B cell (primary cell): ENCODE measurements at regions not wholly inside any gene's neighbourhood (a gene's known extent, or its start where the extent isn't known, plus 50 kb on each side); places are given as distances from the start of the nearest gene placed in this dataset.

Experiments used
- ATAC-seq: fragments of 200-7000 bp; cut with Tn5 transposase; one replicate; pipeline ENCODE4 v1.10.0; 2021; ENCODE audit warnings: low read depth, mild to moderate bottlenecking, moderate number of reproducible peaks, moderate library complexity
- CTCF ChIA-PET: fragments of 350-600 bp; sonication (Branson Sonifier 250); formaldehyde crosslinking; loops from one replicate; lab custom pipeline; 2021; ENCODE audit warnings: antibody characterized with exemption, inconsistent platforms; lab: Charles Lee
- POLR2A ChIA-PET: fragments of 350-600 bp; sonication (Branson Sonifier 250); formaldehyde crosslinking; loops from one replicate; lab custom pipeline; 2021; ENCODE audit warnings: antibody characterized with exemption; lab: Charles Lee
- DNase-seq: peaks from one replicate; pipeline ENCODE4 v3.0.0; 2013
- H2AFZ ChIP-seq: 2 replicates; pipeline ENCODE4 v1.6.1; 2012; ENCODE audit warnings: mild to moderate bottlenecking, low read depth, low read length; ENCODE audit not compliant: insufficient read depth, poor library complexity, severe bottlenecking
- H3K27ac ChIP-seq, 2 donors: 1 replicate in 1 of 2; 2 replicates in 1 of 2; pipeline ENCODE4 v1.5.1; 2012 to 2013; ENCODE audit warnings: low read length in 2 of 2, mild to moderate bottlenecking in 2 of 2, moderate library complexity in 1 of 2
- H3K27me3 ChIP-seq, 4 experiments: fragments of 200-600 bp in 1 of 4; sonication (generic) in 1 of 4; replicated peaks in 1 of 4; 1 replicate in 2 of 4; 2 replicates in 2 of 4; pipeline versions ENCODE4 v1.6.1 to v1.7.0; 2013 to 2016; ENCODE audit warnings: low read length in 3 of 4, mild to moderate bottlenecking in 2 of 4, mixed read lengths in 1 of 4, moderate library complexity in 1 of 4; ENCODE audit not compliant: insufficient read depth in 4 of 4, control insufficient read depth in 3 of 4; ENCODE audit errors: control extremely low read depth in 1 of 4
- H3K36me3 ChIP-seq, 2 experiments: replicated peaks in 1 of 2; 1 replicate in 1 of 2; 2 replicates in 1 of 2; pipeline versions ENCODE4 v1.6.1 to v1.7.1; 2013; ENCODE audit warnings: low read length in 1 of 2; ENCODE audit not compliant: insufficient read depth in 2 of 2, control insufficient read depth in 1 of 2; ENCODE audit errors: control extremely low read depth in 1 of 2, extremely low read depth in 1 of 2
- H3K4me1 ChIP-seq, 2 donors: fragments of 200-600 bp in 1 of 2; sonication (generic) in 1 of 2; 1 replicate in 1 of 2; 2 replicates in 1 of 2; pipeline versions ENCODE4 v1.5.1 to v1.6.1; 2013 to 2017; ENCODE audit warnings: low read length in 2 of 2; ENCODE audit not compliant: control insufficient read depth in 2 of 2, insufficient read depth in 2 of 2
- H3K4me2 ChIP-seq: replicated peaks from 2 replicates; pipeline ENCODE3; 2012; ENCODE audit warnings: mild to moderate bottlenecking, low read depth, low read length; ENCODE audit not compliant: poor library complexity, severe bottlenecking
- H3K4me3 ChIP-seq, 5 experiments: fragments of 200-600 bp in 1 of 5; sonication (generic) in 1 of 5; 1 replicate in 3 of 5; 2 replicates in 2 of 5; pipeline versions ENCODE4 v1.5.1 to v1.7.0; 2011 to 2016; ENCODE audit warnings: low read length in 4 of 5, mild to moderate bottlenecking in 4 of 5, low read depth in 2 of 5, control low read depth in 1 of 5, moderate library complexity in 1 of 5; ENCODE audit not compliant: insufficient read depth in 1 of 5; ENCODE audit errors: control extremely low read depth in 1 of 5, extremely low read depth in 1 of 5
- H3K79me2 ChIP-seq: fragments of 200-600 bp; sonication (generic); one replicate; pipeline ENCODE4 v1.6.0; 2016; ENCODE audit warnings: low read length; ENCODE audit not compliant: control insufficient read depth, insufficient read depth
- H3K9ac ChIP-seq: fragments of 200-600 bp; sonication (generic); 2 replicates; pipeline ENCODE4 v1.6.1; 2017; ENCODE audit warnings: mild to moderate bottlenecking, low read length, moderate library complexity
- H3K9me3 ChIP-seq, 3 donors: one replicate each; pipeline versions ENCODE4 v1.6.1 to v1.7.1; 2013; ENCODE audit warnings: low read length in 2 of 3; ENCODE audit not compliant: control insufficient read depth in 2 of 3, insufficient read depth in 1 of 3; ENCODE audit errors: control extremely low read depth in 1 of 3
- H4K20me1 ChIP-seq: 2 replicates; pipeline ENCODE4 v1.6.0; 2012; ENCODE audit warnings: mild to moderate bottlenecking, low read length; ENCODE audit not compliant: insufficient read depth, control insufficient read depth, poor library complexity, severe bottlenecking
- H3K27ac Mint-ChIP-seq: one replicate; pipeline ENCODE4 v1.8.0; 2021; ENCODE audit warnings: mixed read lengths
- H3K27me3 Mint-ChIP-seq: one replicate; pipeline ENCODE4 v1.8.0; 2021; ENCODE audit warnings: mixed read lengths
- H3K4me1 Mint-ChIP-seq: one replicate; pipeline ENCODE4 v1.8.0; 2021; ENCODE audit warnings: mixed read lengths
- H3K4me3 Mint-ChIP-seq: one replicate; pipeline ENCODE4 v1.8.0; 2021; ENCODE audit warnings: mixed read lengths
- H3K9me3 Mint-ChIP-seq: one replicate; pipeline ENCODE4 v1.8.0; 2022; ENCODE audit warnings: mixed read lengths; ENCODE audit not compliant: insufficient read depth
- CTCF ChIP-seq: fragments of 200-600 bp; IDR thresholded peaks from one replicate; pipeline ENCODE4 v1.8.0; 2022; ENCODE audit warnings: antibody characterized with exemption, mild to moderate bottlenecking
- EZH2 ChIP-seq: IDR thresholded peaks from 2 replicates; pipeline ENCODE4 v1.6.1; 2012; ENCODE audit warnings: borderline replicate concordance, low read depth, mild to moderate bottlenecking, moderate library complexity, low read length; ENCODE audit not compliant: insufficient read depth, poor library complexity, severe bottlenecking
- WGBS: methylation state at CpG from one replicate; pipeline ENCODE4 v1.1.5; 2013; ENCODE audit warnings: missing lambda C conversion rate; ENCODE audit not compliant: insufficient coverage; 5-methylcytosine and 5-hydroxymethylcytosine counted together
- intact Hi-C: fragments of 100-400 bp; cut with micrococcal nuclease; formaldehyde crosslinking; loops from one replicate; pipeline ENCODE4 v1.10.0; 2022

DNA sequence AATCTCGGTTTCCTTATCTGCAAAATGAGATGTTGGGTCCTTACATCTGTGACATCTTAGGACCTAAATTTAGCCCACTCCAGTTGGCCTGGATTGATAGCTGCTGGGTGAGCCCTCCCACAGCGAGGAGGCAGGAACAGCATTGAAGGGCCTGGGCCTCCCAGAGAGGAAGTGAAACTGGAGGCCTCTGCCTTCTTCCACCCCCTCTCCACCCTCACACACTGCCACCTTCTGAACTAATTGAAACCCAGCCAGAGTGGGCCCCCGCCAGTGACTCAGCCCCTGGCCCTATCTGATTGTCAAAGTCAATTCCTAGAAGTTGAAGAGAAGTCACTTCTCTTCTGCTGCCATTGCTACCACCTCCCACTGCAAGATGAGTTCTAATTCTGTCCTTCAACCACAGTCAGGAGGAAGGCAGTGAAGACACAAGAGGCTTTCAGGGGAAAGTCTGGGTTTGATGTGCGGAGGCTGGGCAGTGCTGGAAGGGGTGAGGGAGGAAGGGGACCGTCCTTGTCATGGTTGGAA, 55.2 kb upstream of the NEK6 start:
- peak overlapping the region; percentile 66 to 69 for H3K27ac ChIP-seq
- intact Hi-C loops: loop anchor here (1.0 kb wide), 5 partner anchors 9 to 84 kb away; no protein-coding TSS in a partner anchor
- no peaks in the 10 kb centered on the region for H4K20me1 ChIP-seq
- H3K9ac ChIP-seq: peak overlapping the region; percentile 46
- peak; percentile 10 for TF ChIP-seq CTCF
- no peak for TF ChIP-seq EZH2
- WGBS: 0% methylated on average over 4 of the region's 5 CpGs
- Mint-ChIP-seq H3K27ac (peak overlapping the region; percentile 98), H3K4me3 (peak overlapping the region; percentile 80), H3K9me3 (peaks cover 2% of the 10 kb centered on the region), H3K27me3 (no peaks in the 10 kb centered on the region), H3K4me1 (peaks cover 85% of the 10 kb centered on the region)
- peak; percentile 91 for DNase-seq
- peaks cover 0 to 6% (median 0%) of the 10 kb centered on the region in 3 donors for H3K9me3 ChIP-seq
- H3K4me3 ChIP-seq: peak overlapping the region in 2 of 5 experiments; percentile 7 to 34
- CTCF ChIA-PET: interaction anchor here (0.7 to 4.1 kb wide), 9 partner anchors 10 to 120 kb away, joined by 3 to 29 read pairs (median 3); no protein-coding TSS in a partner anchor
- H3K4me1 ChIP-seq: peaks cover 86 to 97% of the 10 kb centered on the region in 2 donors
- H3K79me2 ChIP-seq: no peaks in the 10 kb centered on the region
- no peaks in the 10 kb centered on the region for H3K36me3 ChIP-seq
- H2AFZ ChIP-seq: peak overlapping the region; percentile 25
- POLR2A ChIA-PET: interaction anchor here (0.7 to 2.6 kb wide), 6 partner anchors 10 to 95 kb away, joined by 3 to 32 read pairs (median 4); no protein-coding TSS in a partner anchor
- no peaks in the 10 kb centered on the region for H3K27me3 ChIP-seq
- peak; percentile 90 for ATAC-seq
- H3K4me2 ChIP-seq: peak overlapping the region; percentile 74

GRCh38 chr9:124205686-124206352, 51.9 kb upstream of the NEK6 start:
- Histone ChIP-seq H3K79me2 (no peaks in the 10 kb centered on the region), H3K9me3 (peaks cover 0 to 6% (median 0%) of the 10 kb centered on the region in 3 donors), H3K36me3 (no peaks in the 10 kb centered on the region), H3K4me3 (no peak overlapping the region), H3K4me2 (peak overlapping the region; percentile 59), H3K27me3 (no peaks in the 10 kb centered on the region), H3K27ac (peak overlapping the region; percentile 17 to 51), H3K9ac (peak overlapping the region; percentile 30), H2AFZ (no peak overlapping the region), H4K20me1 (no peaks in the 10 kb centered on the region), H3K4me1 (peaks cover 90 to 97% of the 10 kb centered on the region in 2 donors)
- no peak for TF ChIP-seq CTCF
- TF ChIP-seq EZH2: no peak
- no CpG with 5 or more reads among the region's 2 CpGs for WGBS
- ChIA-PET CTCF (interaction anchor here (1.3 to 2.3 kb wide), 3 partner anchors 9 to 59 kb away, joined by 3 to 15 read pairs (median 7); no protein-coding TSS in a partner anchor), POLR2A (interaction anchor here (0.6 to 1.6 kb wide), 2 partner anchors 11 to 49 kb away, joined by 5 to 12 read pairs; no protein-coding TSS in a partner anchor)
- no peaks in the 10 kb centered on the region for H3K27me3 Mint-ChIP-seq
- intact Hi-C loops: no loop called here
- H3K4me3 Mint-ChIP-seq: peak overlapping the region; percentile 71
- peaks cover 2% of the 10 kb centered on the region for H3K9me3 Mint-ChIP-seq
- peaks cover 87% of the 10 kb centered on the region for H3K4me1 Mint-ChIP-seq
- ATAC-seq (no peak), DNase-seq (no peak)
- peak overlapping the region; percentile 54 for H3K27ac Mint-ChIP-seq
